ENCODE measurements at regions not wholly inside any gene's neighbourhood (a gene's known extent, or its start where the extent isn't known, plus 50 kb on each side); places are given as distances from the start of the nearest gene placed in this dataset.

DNA sequence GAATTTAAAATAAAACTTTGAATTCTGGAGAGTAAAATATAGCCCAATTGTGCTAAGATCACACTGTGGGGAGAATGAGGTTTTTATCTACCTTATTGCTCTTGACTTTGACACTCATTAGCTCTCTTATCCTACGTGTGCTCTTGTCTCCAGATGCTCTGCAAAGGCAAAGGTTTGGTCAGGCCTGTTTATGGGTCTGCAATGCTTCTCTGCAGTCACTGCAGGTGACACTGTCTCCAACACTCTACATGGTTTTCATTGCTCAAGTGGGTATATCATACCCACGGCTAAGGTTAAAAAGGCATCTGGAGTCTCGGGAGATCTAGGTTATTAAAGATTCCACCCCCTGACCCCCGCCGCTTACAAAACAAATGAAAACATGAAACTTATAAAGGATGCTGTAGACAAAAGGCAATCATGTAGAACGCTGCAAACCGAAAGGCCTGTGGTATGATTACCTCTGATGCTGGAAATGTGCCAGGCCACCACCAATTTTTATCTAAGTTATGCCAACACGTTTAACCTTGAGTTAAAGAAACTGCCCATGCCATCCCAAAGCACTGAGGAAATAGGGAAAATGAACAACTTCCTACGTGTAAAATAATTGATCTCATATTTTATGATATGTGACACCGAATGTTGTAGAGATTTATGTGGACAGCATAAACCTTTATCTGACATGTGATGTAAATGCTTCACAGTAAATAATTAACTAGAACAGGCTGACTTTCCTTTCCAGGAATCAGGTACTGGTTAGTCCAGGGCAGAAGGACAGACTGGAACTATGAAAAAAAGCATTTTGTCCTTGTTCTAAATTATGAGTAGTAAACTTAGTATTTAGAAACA lies 238.2 kb upstream of the NOX3 start:
- Histone ChIP-seq H3K27me3 (ENCODE audit: insufficient read depth, poor library complexity, severe bottlenecking) (no peaks in the 10 kb centered on the region), H3K4me3 (replicated peaks; ENCODE audit: insufficient read depth, low read length) (no peak overlapping the region), H3K27ac (replicated peaks) (no peak overlapping the region)
- TF ChIP-seq SPI1 (IDR thresholded peaks at IDR 0.05; ENCODE audit: borderline replicate concordance, low read depth) (no peak), POLR2AphosphoS5 (IDR thresholded peaks at IDR 0.05; ENCODE audit: low read depth) (no peak), GABPA (IDR thresholded peaks at IDR 0.05; ENCODE audit: low read depth) (no peak), CTCF (IDR thresholded peaks at IDR 0.05; ENCODE audit: insufficient read depth, low read length) (no peak)
- TF ChIP-seq, protein P1, sequence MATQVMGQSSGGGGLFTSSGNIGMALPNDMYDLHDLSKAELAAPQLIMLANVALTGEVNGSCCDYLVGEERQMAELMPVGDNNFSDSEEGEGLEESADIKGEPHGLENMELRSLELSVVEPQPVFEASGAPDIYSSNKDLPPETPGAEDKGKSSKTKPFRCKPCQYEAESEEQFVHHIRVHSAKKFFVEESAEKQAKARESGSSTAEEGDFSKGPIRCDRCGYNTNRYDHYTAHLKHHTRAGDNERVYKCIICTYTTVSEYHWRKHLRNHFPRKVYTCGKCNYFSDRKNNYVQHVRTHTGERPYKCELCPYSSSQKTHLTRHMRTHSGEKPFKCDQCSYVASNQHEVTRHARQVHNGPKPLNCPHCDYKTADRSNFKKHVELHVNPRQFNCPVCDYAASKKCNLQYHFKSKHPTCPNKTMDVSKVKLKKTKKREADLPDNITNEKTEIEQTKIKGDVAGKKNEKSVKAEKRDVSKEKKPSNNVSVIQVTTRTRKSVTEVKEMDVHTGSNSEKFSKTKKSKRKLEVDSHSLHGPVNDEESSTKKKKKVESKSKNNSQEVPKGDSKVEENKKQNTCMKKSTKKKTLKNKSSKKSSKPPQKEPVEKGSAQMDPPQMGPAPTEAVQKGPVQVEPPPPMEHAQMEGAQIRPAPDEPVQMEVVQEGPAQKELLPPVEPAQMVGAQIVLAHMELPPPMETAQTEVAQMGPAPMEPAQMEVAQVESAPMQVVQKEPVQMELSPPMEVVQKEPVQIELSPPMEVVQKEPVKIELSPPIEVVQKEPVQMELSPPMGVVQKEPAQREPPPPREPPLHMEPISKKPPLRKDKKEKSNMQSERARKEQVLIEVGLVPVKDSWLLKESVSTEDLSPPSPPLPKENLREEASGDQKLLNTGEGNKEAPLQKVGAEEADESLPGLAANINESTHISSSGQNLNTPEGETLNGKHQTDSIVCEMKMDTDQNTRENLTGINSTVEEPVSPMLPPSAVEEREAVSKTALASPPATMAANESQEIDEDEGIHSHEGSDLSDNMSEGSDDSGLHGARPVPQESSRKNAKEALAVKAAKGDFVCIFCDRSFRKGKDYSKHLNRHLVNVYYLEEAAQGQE (IDR thresholded peaks at IDR 0.05; ENCODE audit: insufficient replicate concordance, low read depth), result no peak
- DNase-seq (ENCODE audit: low read depth in 1 of 2, low spot score in 1 of 2), result no peak

- no peak for DNase-seq (ENCODE audit: low read depth in 1 of 2, low spot score in 1 of 2)
- Histone ChIP-seq H3K27me3 (ENCODE audit: insufficient read depth, poor library complexity, severe bottlenecking) (no peaks in the 10 kb centered on the region), H3K4me3 (replicated peaks; ENCODE audit: insufficient read depth, low read length) (no peak overlapping the region), H3K27ac (replicated peaks) (no peak overlapping the region)
- TF ChIP-seq SPI1 (IDR thresholded peaks at IDR 0.05; ENCODE audit: borderline replicate concordance, low read depth) (no peak), GABPA (IDR thresholded peaks at IDR 0.05; ENCODE audit: low read depth) (no peak), CTCF (IDR thresholded peaks at IDR 0.05; ENCODE audit: insufficient read depth, low read length) (no peak), POLR2AphosphoS5 (IDR thresholded peaks at IDR 0.05; ENCODE audit: low read depth) (no peak)
- TF ChIP-seq, protein P1 (IDR thresholded peaks at IDR 0.05; ENCODE audit: insufficient replicate concordance, low read depth), result no peak
These were observed 235.2 kb upstream of the NOX3 start for GRCh38 chr6:155690820-155691219.

DNA sequence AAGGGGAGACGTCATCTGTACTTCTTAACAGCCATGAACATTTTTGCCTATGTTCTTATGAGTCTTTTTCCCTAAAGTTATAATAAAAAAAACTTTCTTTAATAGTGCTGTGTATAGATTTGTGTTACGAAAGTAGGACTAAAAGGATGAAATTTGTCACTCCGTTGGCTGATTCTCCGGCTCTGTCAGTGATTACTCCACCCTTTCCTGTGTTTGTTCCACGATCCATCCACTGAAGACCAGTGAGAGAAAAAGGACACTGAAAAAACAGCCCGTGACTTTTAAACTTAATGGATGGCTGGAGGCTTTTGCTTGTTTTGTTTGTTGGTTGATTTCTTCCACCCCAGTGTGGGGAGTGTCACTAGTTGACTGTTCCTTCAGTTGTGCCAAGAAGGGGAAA lies 232.0 kb upstream of the NOX3 start:
- H3K27me3 ChIP-seq (ENCODE audit: insufficient read depth, poor library complexity, severe bottlenecking), result no peaks in the 10 kb centered on the region
- TF ChIP-seq POLR2AphosphoS5 (IDR thresholded peaks at IDR 0.05; ENCODE audit: low read depth) (no peak), CTCF (IDR thresholded peaks at IDR 0.05; ENCODE audit: insufficient read depth, low read length) (no peak), SPI1 (IDR thresholded peaks at IDR 0.05; ENCODE audit: borderline replicate concordance, low read depth) (no peak), GABPA (IDR thresholded peaks at IDR 0.05; ENCODE audit: low read depth) (no peak)
- TF ChIP-seq, protein P1 (IDR thresholded peaks at IDR 0.05; ENCODE audit: insufficient replicate concordance, low read depth), result no peak
- no peak overlapping the region for H3K4me3 ChIP-seq (replicated peaks; ENCODE audit: insufficient read depth, low read length)
- DNase-seq (ENCODE audit: low read depth in 1 of 2, low spot score in 1 of 2), result no peak
- H3K27ac ChIP-seq (replicated peaks), result no peak overlapping the region
